HL-60/S4 treated with phorbol 12-myristate 13-acetate at 8.2 ng/mL for 4 days and 3 days (cell line): ENCODE measurements at regions not wholly inside any gene's neighbourhood (a gene's known extent, or its start where the extent isn't known, plus 50 kb on each side); places are given as distances from the start of the nearest gene placed in this dataset.

Experiments
- in situ Hi-C: fragments of 300-500 bp; cut with MboI; formaldehyde crosslinking; loops from 2 replicates; pipeline ENCODE4 v1.15.0; 2022; ENCODE audit warnings: low sequenced_read_pairs

- in situ Hi-C loops = loop anchor here (25.0 kb wide), 1 partner anchor 130 kb away; no protein-coding TSS in a partner anchor
Observed at GRCh38 chr15:51156957-51157356, 62.3 kb upstream of the TNFAIP8L3 start.

DNA sequence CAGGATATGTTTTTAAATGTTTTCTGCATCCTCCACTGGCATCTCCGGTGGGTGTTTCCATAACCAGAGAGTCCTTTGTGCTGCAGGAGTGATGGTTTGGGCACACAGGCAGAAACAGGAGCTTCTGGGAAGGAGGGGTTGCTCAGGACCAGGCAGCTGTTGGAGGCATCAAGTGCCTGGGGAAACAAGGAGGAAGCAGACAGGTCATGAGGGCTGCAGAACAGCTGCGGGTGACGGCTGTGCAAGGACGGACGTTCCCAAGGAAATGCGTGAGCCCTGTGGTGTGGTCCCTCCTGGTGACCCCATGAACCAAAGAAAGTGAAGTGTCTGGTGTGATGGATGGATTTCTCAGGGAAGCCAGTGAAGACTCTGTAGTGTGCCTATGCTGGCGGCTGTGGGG is 61.2 kb upstream of the TNFAIP8L3 start:
- in situ Hi-C loops = loop anchor here (25.0 kb wide), 1 partner anchor 131 kb away; no protein-coding TSS in a partner anchor

- in situ Hi-C loops = loop anchor here (25.0 kb wide), 1 partner anchor 132 kb away; no protein-coding TSS in a partner anchor
Observed at GRCh38 chr15:51155016-51155580, 60.4 kb upstream of the TNFAIP8L3 start.
